Left ventricle myocardium inferior (tissue), 1 donor: ENCODE measurements at regions not wholly inside any gene's neighbourhood (a gene's known extent, or its start where the extent isn't known, plus 50 kb on each side); places are given as distances from the start of the nearest gene placed in this dataset.
A peak's percentile ranks its signal among the peaks of the same experiment; 100 is the strongest.
"Not testable (repeated sequence)": the region's sequence is repeated elsewhere in the genome, so short reads cannot be mapped to it uniquely, and the experiment has no call there.

Source experiments
- DNase-seq: peaks from one replicate; pipeline ENCODE4 v3.0.0-alpha.2; 2020
- H3K27ac ChIP-seq: fragments of 200-600 bp; replicated peaks from 2 replicates; pipeline ENCODE4 v1.8.0; 2021
- H3K27me3 ChIP-seq: fragments of 200-600 bp; 2 replicates; pipeline ENCODE4 v1.8.0; 2021; ENCODE audit warnings: low read depth
- H3K36me3 ChIP-seq: fragments of 200-600 bp; 2 replicates; pipeline ENCODE4 v1.8.0; 2021
- H3K4me1 ChIP-seq: fragments of 200-600 bp; 2 replicates; pipeline ENCODE4 v1.8.0; 2021
- H3K4me3 ChIP-seq: fragments of 200-600 bp; 2 replicates; pipeline ENCODE4 v1.8.0; 2021; ENCODE audit warnings: mild to moderate bottlenecking, moderate library complexity
- H3K9me3 ChIP-seq: fragments of 200-600 bp; replicated peaks from 2 replicates; pipeline ENCODE4 v1.8.0; 2021
- CTCF ChIP-seq: fragments of 200-600 bp; IDR thresholded peaks from 2 replicates; pipeline ENCODE4 v1.8.0; 2021; ENCODE audit warnings: antibody characterized with exemption, mild to moderate bottlenecking, borderline replicate concordance
- intact Hi-C: fragments of 100-400 bp; cut with micrococcal nuclease; formaldehyde crosslinking; loops from one replicate; pipeline ENCODE4 v1.11.0; 2022
- donor health status: DM: no; HTN: yes; CAD: no; lungs with severe emphysema.

- DNase-seq = no peak
- H3K9me3 ChIP-seq = peaks cover 10% of the 10 kb centered on the region
- intact Hi-C loops = no loop called here
- H3K27ac ChIP-seq = no peak overlapping the region
- peaks cover 46% of the 10 kb centered on the region for H3K27me3 ChIP-seq
- TF ChIP-seq CTCF = no peak
- H3K4me3 ChIP-seq = no peak overlapping the region
- H3K4me1 ChIP-seq = no peaks in the 10 kb centered on the region
- no peaks in the 10 kb centered on the region for H3K36me3 ChIP-seq
Observed at GRCh38 chr7:98731651-98732050, 114.6 kb downstream of the NPTX2 start.

GRCh38 chr7:98733036-98733435, 116.0 kb downstream of the NPTX2 start:
- no peak for DNase-seq
- Histone ChIP-seq H3K27ac (no peak overlapping the region), H3K36me3 (no peaks in the 10 kb centered on the region), H3K9me3 (peaks cover 10% of the 10 kb centered on the region), H3K27me3 (peaks cover 45% of the 10 kb centered on the region), H3K4me1 (no peaks in the 10 kb centered on the region), H3K4me3 (no peak overlapping the region)
- intact Hi-C loops = no loop called here
- peak; percentile 32 for TF ChIP-seq CTCF

- no peak for DNase-seq
- Histone ChIP-seq H3K4me3 (no peak overlapping the region), H3K27ac (no peak overlapping the region), H3K9me3 (peaks cover 10% of the 10 kb centered on the region), H3K4me1 (no peaks in the 10 kb centered on the region), H3K27me3 (peaks cover 32% of the 10 kb centered on the region), H3K36me3 (no peaks in the 10 kb centered on the region)
- intact Hi-C loops = no loop called here
- no peak for TF ChIP-seq CTCF
Observed at GRCh38 chr7:98735801-98736200, 118.7 kb downstream of the NPTX2 start.

GRCh38 chr7:98736461-98736860, 119.4 kb downstream of the NPTX2 start:
- H3K27ac ChIP-seq, H3K36me3 ChIP-seq, H3K4me3 ChIP-seq, intact Hi-C loops, DNase-seq, H3K4me1 ChIP-seq: not testable (repeated sequence)
- H3K9me3 ChIP-seq = peaks cover 10% of the 10 kb centered on the region
- peaks cover 33% of the 10 kb centered on the region for H3K27me3 ChIP-seq

DNA sequence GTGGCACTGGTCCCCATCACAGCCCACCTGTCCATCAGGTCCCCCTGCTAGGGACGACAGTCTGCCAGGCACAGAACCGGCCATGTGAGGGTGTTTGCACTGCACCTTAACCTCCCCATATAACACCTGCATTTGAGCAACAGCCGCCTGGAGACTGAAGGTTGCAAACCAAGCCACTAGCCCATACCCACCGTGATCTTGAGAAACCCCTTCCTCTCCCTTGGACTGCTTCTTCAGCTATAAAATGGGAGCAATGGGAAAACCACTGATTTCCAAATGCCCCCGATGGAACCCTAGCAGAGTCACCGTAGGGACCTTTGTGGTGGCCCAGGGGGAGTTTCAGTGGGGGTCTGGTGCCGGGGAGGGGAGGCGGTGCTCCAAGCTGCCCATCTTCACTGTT, 120.1 kb downstream of the NPTX2 start:
- intact Hi-C loops = no loop called here
- no peak for TF ChIP-seq CTCF
- H3K27ac ChIP-seq = no peak overlapping the region
- H3K9me3 ChIP-seq = peaks cover 10% of the 10 kb centered on the region
- H3K4me3 ChIP-seq = no peak overlapping the region
- no peaks in the 10 kb centered on the region for H3K36me3 ChIP-seq
- H3K4me1 ChIP-seq = no peaks in the 10 kb centered on the region
- no peak for DNase-seq
- peaks cover 32% of the 10 kb centered on the region for H3K27me3 ChIP-seq

DNA sequence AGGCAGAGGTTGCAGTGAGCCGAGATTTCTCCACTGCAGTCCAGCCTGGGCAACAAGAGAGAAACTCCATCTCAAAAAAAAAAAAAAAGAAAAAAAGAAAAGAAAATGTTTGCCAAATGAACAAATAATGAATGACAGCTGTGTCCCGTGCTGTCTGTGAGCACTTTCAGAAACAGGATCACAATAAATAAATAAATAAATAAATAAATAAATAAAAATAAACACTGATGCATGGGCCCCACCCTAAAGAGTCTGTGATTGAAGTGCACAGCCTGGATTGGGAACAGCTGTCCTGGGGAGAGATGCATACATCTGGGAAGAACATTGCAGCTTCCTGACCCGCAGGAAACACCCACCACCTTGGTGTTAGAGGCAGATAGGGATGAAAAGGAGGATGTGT, 123.6 kb downstream of the NPTX2 start:
- H3K27ac ChIP-seq = no peak overlapping the region
- no peaks in the 10 kb centered on the region for H3K36me3 ChIP-seq
- intact Hi-C loops = loop anchor here (10.0 kb wide), 1 partner anchor 306 kb away; no protein-coding TSS in a partner anchor
- no peaks in the 10 kb centered on the region for H3K9me3 ChIP-seq
- no peak for DNase-seq
- peaks cover 26% of the 10 kb centered on the region for H3K27me3 ChIP-seq
- no peaks in the 10 kb centered on the region for H3K4me1 ChIP-seq
- no peak overlapping the region for H3K4me3 ChIP-seq
- TF ChIP-seq CTCF = no peak
